ENCODE measurements at regions not wholly inside any gene's neighbourhood (a gene's known extent, or its start where the extent isn't known, plus 50 kb on each side); places are given as distances from the start of the nearest gene placed in this dataset.

DNA sequence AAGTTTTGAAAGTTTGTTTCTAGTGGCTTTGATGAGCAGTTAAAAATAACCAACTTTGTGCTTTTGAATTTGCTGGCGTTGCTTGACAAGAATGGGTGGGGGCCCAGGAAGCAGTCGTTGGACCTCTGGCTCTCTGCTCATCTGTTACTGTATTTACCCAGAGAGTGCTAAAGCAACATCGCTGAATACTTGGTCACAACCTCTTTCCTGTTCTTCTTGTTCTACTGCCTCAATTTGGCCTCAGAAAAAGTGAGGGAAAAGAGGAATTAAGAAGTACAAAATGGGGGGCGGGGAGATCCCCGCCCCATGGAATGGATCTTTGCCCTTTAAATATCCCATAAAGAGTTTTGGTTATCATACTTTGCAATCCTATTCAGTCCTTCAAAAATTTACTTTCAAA is 221.5 kb upstream of the G2E3 start:
- WGBS (ENCODE audit: insufficient coverage, low coverage, low lambda C conversion rate, missing lambda C conversion rate) = 49% methylated on average over 5 of the region's 5 CpGs
- Histone ChIP-seq H3K4me3 (no peak overlapping the region), H3K4me1 (no peaks in the 10 kb centered on the region), H3K36me3 (no peaks in the 10 kb centered on the region), H3K27me3 (no peaks in the 10 kb centered on the region), H3K27ac (no peak overlapping the region), H3K9me3 (no peaks in the 10 kb centered on the region)
- ATAC-seq (no peak), DNase-seq (no peak)
- TF ChIP-seq, protein P1, sequence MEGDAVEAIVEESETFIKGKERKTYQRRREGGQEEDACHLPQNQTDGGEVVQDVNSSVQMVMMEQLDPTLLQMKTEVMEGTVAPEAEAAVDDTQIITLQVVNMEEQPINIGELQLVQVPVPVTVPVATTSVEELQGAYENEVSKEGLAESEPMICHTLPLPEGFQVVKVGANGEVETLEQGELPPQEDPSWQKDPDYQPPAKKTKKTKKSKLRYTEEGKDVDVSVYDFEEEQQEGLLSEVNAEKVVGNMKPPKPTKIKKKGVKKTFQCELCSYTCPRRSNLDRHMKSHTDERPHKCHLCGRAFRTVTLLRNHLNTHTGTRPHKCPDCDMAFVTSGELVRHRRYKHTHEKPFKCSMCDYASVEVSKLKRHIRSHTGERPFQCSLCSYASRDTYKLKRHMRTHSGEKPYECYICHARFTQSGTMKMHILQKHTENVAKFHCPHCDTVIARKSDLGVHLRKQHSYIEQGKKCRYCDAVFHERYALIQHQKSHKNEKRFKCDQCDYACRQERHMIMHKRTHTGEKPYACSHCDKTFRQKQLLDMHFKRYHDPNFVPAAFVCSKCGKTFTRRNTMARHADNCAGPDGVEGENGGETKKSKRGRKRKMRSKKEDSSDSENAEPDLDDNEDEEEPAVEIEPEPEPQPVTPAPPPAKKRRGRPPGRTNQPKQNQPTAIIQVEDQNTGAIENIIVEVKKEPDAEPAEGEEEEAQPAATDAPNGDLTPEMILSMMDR (IDR thresholded peaks at IDR 0.05) = no peak
- no peak for TF ChIP-seq POLR2A (IDR thresholded peaks at IDR 0.05)
- intact Hi-C loops (cut with DNase I) = no loop called here

- 53% methylated on average over 6 of the region's 6 CpGs for WGBS (ENCODE audit: insufficient coverage, low coverage, low lambda C conversion rate, missing lambda C conversion rate)
- Histone ChIP-seq H3K36me3 (no peaks in the 10 kb centered on the region), H3K9me3 (no peaks in the 10 kb centered on the region), H3K4me3 (no peak overlapping the region), H3K4me1 (no peaks in the 10 kb centered on the region), H3K27ac (no peak overlapping the region), H3K27me3 (no peaks in the 10 kb centered on the region)
- ATAC-seq (no peak), DNase-seq (no peak)
- intact Hi-C loops (cut with DNase I) = no loop called here
- TF ChIP-seq, protein P1 (IDR thresholded peaks at IDR 0.05) = no peak
- no peak for TF ChIP-seq POLR2A (IDR thresholded peaks at IDR 0.05)
These were observed 219.6 kb upstream of the G2E3 start for GRCh38 chr14:30339311-30339901.

DNA sequence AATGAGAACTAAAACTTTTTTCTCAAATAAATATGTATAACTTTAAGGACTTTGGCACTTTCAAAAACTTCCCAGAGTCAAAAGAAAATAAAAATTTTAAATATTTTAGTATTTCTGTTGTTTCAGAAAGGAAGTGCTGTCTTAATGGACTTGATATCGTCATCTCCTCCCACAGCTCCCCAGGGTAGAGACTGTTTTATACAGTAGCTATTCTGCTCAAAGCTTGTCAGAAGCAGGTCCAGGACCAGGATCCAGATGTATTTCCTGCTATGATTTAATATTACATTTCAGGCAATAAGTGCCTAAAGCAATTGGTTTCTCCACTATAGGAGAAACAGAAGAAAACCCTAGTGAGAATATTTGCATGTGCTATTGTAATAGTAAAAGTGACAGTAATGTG is 218.5 kb upstream of the G2E3 start:
- intact Hi-C loops (cut with DNase I) = no loop called here
- no peaks in the 10 kb centered on the region for H3K27me3 ChIP-seq
- WGBS (ENCODE audit: insufficient coverage, low coverage, low lambda C conversion rate, missing lambda C conversion rate) = 71% methylated on average over 1 of the region's 1 CpG
- ATAC-seq = no peak
- no peaks in the 10 kb centered on the region for H3K4me1 ChIP-seq
- H3K4me3 ChIP-seq = no peak overlapping the region
- H3K36me3 ChIP-seq = no peaks in the 10 kb centered on the region
- no peaks in the 10 kb centered on the region for H3K9me3 ChIP-seq
- DNase-seq = no peak
- TF ChIP-seq POLR2A (IDR thresholded peaks at IDR 0.05) = no peak
- TF ChIP-seq, protein P1 (IDR thresholded peaks at IDR 0.05) = no peak
- no peak overlapping the region for H3K27ac ChIP-seq

GRCh38 chr14:30345511-30345910 is 213.4 kb upstream of the G2E3 start:
- no peak for ATAC-seq
- no peak for DNase-seq
- Histone ChIP-seq H3K4me1 (no peaks in the 10 kb centered on the region), H3K9me3 (no peaks in the 10 kb centered on the region), H3K36me3 (no peaks in the 10 kb centered on the region), H3K27ac (no peak overlapping the region), H3K27me3 (no peaks in the 10 kb centered on the region), H3K4me3 (no peak overlapping the region)
- intact Hi-C loops (cut with DNase I) = no loop called here
- 60% methylated on average over 1 of the region's 1 CpG for WGBS (ENCODE audit: insufficient coverage, low coverage, low lambda C conversion rate, missing lambda C conversion rate)
- TF ChIP-seq, protein P1 (IDR thresholded peaks at IDR 0.05) = no peak
- TF ChIP-seq POLR2A (IDR thresholded peaks at IDR 0.05) = no peak

DNA sequence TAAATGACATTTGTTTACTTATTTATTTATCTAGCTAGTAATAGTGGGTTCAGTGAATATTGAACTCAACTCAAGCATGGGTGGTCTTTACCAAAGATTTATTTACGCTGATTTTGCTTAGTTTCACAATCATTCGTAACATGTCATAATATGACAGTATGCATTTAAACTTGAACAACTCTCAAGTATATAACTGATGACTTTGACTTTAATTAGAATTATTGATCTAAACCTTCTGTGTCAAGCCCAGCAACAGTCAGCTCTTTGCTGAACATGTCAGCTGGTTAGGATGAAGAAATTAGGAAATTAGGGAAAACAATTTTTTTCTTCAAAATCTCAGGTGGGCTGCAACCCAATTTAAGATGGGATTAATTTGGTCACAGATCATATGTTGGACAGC is 210.5 kb upstream of the G2E3 start:
- 75% methylated on average over 2 of the region's 2 CpGs for WGBS (ENCODE audit: insufficient coverage, low coverage, low lambda C conversion rate, missing lambda C conversion rate)
- Histone ChIP-seq H3K9me3 (no peaks in the 10 kb centered on the region), H3K4me3 (no peak overlapping the region), H3K4me1 (no peaks in the 10 kb centered on the region), H3K27ac (no peak overlapping the region), H3K27me3 (no peaks in the 10 kb centered on the region), H3K36me3 (no peaks in the 10 kb centered on the region)
- intact Hi-C loops (cut with DNase I) = no loop called here
- ATAC-seq (no peak), DNase-seq (no peak)
- no peak for TF ChIP-seq POLR2A (IDR thresholded peaks at IDR 0.05)
